Activated effector memory CD4-positive, alpha-beta T cell treated with anti-CD3 and anti-CD28 coated beads, Interleukin-2, amount 50 U/mL, for 16 hours (primary cell): ENCODE measurements at regions not wholly inside any gene's neighbourhood (a gene's known extent, or its start where the extent isn't known, plus 50 kb on each side); places are given as distances from the start of the nearest gene placed in this dataset.
"Not testable (repeated sequence)": the region's sequence is repeated elsewhere in the genome, so short reads cannot be mapped to it uniquely, and the experiment has no call there.

Experiments used
- DNase-seq: peaks from one replicate; pipeline ENCODE4 v3.0.0-alpha.2; 2020

GRCh38 chr5:29550523-29550922 is 1643.0 kb upstream of the CDH6 start:
- DNase-seq, result no peak

GRCh38 chr5:29548262-29548661 is 1645.2 kb upstream of the CDH6 start:
- no peak for DNase-seq

GRCh38 chr5:29547236-29547865 is 1646.1 kb upstream of the CDH6 start:
- DNase-seq, result no peak

GRCh38 chr5:29543501-29543900 is 1650.0 kb upstream of the CDH6 start:
- DNase-seq, result no peak

- no peak for DNase-seq
Observed at GRCh38 chr5:29524227-29524626, 1669.3 kb upstream of the CDH6 start.

GRCh38 chr5:29518176-29518575 is 1675.3 kb upstream of the CDH6 start:
- DNase-seq, result no peak

GRCh38 chr5:29516224-29516623 is 1677.3 kb upstream of the CDH6 start:
- DNase-seq, result no peak

- DNase-seq, result no peak
Observed at GRCh38 chr5:29508131-29508530, 1685.4 kb upstream of the CDH6 start.

- no peak for DNase-seq
Observed at GRCh38 chr5:29504411-29504810, 1689.1 kb upstream of the CDH6 start.

- DNase-seq, result no peak
Observed at GRCh38 chr5:29498860-29499259, 1694.6 kb upstream of the CDH6 start.

GRCh38 chr5:29498412-29498811 is 1695.1 kb upstream of the CDH6 start:
- DNase-seq, result no peak

GRCh38 chr5:29485333-29485732 is 1708.2 kb upstream of the CDH6 start:
- DNase-seq, result no peak

- no peak for DNase-seq
Observed at GRCh38 chr5:29469581-29469980, 1723.9 kb upstream of the CDH6 start.

- DNase-seq, result no peak
Observed at GRCh38 chr5:29462241-29462640, 1731.2 kb upstream of the CDH6 start.

GRCh38 chr5:29460971-29461559 is 1732.4 kb upstream of the CDH6 start:
- no peak for DNase-seq

- not testable (repeated sequence) for DNase-seq
Observed at GRCh38 chr5:29451004-29451403, 1742.5 kb upstream of the CDH6 start.

GRCh38 chr5:29414681-29415080 is 1778.8 kb upstream of the CDH6 start:
- DNase-seq, result no peak

- no peak for DNase-seq
Observed at GRCh38 chr5:29412979-29413378, 1780.5 kb upstream of the CDH6 start.

- DNase-seq, result no peak
Observed at GRCh38 chr5:29402270-29402669, 1791.2 kb upstream of the CDH6 start.

- no peak for DNase-seq
Observed at GRCh38 chr5:29389993-29390392, 1803.5 kb upstream of the CDH6 start.

GRCh38 chr5:29387384-29387783 is 1806.1 kb upstream of the CDH6 start:
- no peak for DNase-seq

- no peak for DNase-seq
Observed at GRCh38 chr5:29382780-29383179, 1810.7 kb upstream of the CDH6 start.

GRCh38 chr5:29380029-29380428 is 1813.5 kb upstream of the CDH6 start:
- no peak for DNase-seq

- DNase-seq, result no peak
Observed at GRCh38 chr5:29379619-29380018, 1813.9 kb upstream of the CDH6 start.

GRCh38 chr5:29378104-29378503 is 1815.4 kb upstream of the CDH6 start:
- no peak for DNase-seq
